PC-9 (cell line): ENCODE measurements at regions not wholly inside any gene's neighbourhood (a gene's known extent, or its start where the extent isn't known, plus 50 kb on each side); places are given as distances from the start of the nearest gene placed in this dataset.

ENCODE experiments used
- BruUV-seq: library from RNA; stranded (reverse); fragments of 400-500 nt; replicated peaks from 2 replicates; lab custom pipeline; 2021; lab: Mats Ljungman, UMichigan
- CTCF ChIA-PET: fragments of 300-600 bp; sonication (Branson Sonifier 250); formaldehyde crosslinking; loops from one replicate; lab custom pipeline; 2022; ENCODE audit warnings: antibody characterized with exemption; lab: Charles Lee
- POLR2A ChIA-PET: fragments of 300-600 bp; sonication (Branson Sonifier 250); formaldehyde crosslinking; loops from one replicate; lab custom pipeline; 2022; ENCODE audit warnings: antibody characterized with exemption; ENCODE audit not compliant: unreplicated experiment; lab: Charles Lee
- DNase-seq, 2 experiments: peaks; one replicate each; pipeline versions ENCODE4 v3.0.0 to v3.0.0-alpha.2; 2015 to 2022; ENCODE audit warnings: mixed read lengths in 1 of 2
- H2AFZ ChIP-seq: fragments of 200-600 bp; sonication (generic); 2 replicates; pipeline ENCODE4 v1.8.1; 2017; ENCODE audit warnings: antibody characterized with exemption
- H3F3A ChIP-seq: fragments of 200-600 bp; sonication (generic); 2 replicates; pipeline ENCODE4 v1.8.1; 2017; ENCODE audit warnings: antibody characterized with exemption, mild to moderate bottlenecking, low read depth; ENCODE audit not compliant: insufficient read depth
- H3K27ac ChIP-seq: fragments of 200-600 bp; sonication (generic); 2 replicates; pipeline ENCODE4 v1.6.1; 2016; ENCODE audit warnings: mixed run types
- H3K27me3 ChIP-seq: fragments of 200-600 bp; sonication (generic); 2 replicates; pipeline ENCODE4 v1.6.1; 2016; ENCODE audit warnings: low read depth, mixed run types; ENCODE audit not compliant: insufficient read depth
- H3K36me3 ChIP-seq: fragments of 200-600 bp; sonication (generic); 2 replicates; pipeline ENCODE4 v1.6.1; 2016; ENCODE audit warnings: low read depth, mixed run types
- H3K4me1 ChIP-seq: fragments of 200-600 bp; sonication (generic); replicated peaks from 2 replicates; pipeline ENCODE4 v1.6.1; 2016; ENCODE audit warnings: mixed run types; ENCODE audit not compliant: insufficient read depth
- H3K4me2 ChIP-seq: fragments of 200-600 bp; sonication (generic); 2 replicates; pipeline ENCODE4 v1.6.1; 2017; ENCODE audit warnings: mixed run types
- H3K4me3 ChIP-seq: fragments of 200-600 bp; sonication (generic); 2 replicates; pipeline ENCODE4 v1.6.1; 2016; ENCODE audit warnings: mixed run types
- H3K79me2 ChIP-seq: fragments of 200-600 bp; sonication (generic); 2 replicates; pipeline ENCODE4 v1.6.1; 2017; ENCODE audit warnings: low read depth, mixed run types
- H3K9me2 ChIP-seq: fragments of 200-600 bp; sonication (generic); 2 replicates; pipeline ENCODE4 v1.8.1; 2017; ENCODE audit warnings: mild to moderate bottlenecking; ENCODE audit not compliant: insufficient read depth
- H3K9me3 ChIP-seq: fragments of 200-600 bp; sonication (generic); 2 replicates; pipeline ENCODE4 v1.8.1; 2016; ENCODE audit warnings: low read depth; ENCODE audit not compliant: insufficient read depth
- H4K20me1 ChIP-seq: fragments of 200-600 bp; sonication (generic); 2 replicates; pipeline ENCODE4 v1.8.1; 2017; ENCODE audit not compliant: insufficient read depth
- CTCF ChIP-seq: fragments of 200-600 bp; sonication (generic); conservative IDR thresholded peaks from 2 replicates; pipeline ENCODE4 v1.6.1; 2017; ENCODE audit warnings: mixed run types, antibody characterized with exemption, mild to moderate bottlenecking, moderate library complexity
- EZH2 ChIP-seq: fragments of 200-600 bp; sonication (generic); IDR thresholded peaks from 2 replicates; pipeline ENCODE4 v1.8.0; 2017; ENCODE audit warnings: antibody characterized with exemption, low read depth
- intact Hi-C: fragments of 100-400 bp; cut with micrococcal nuclease; formaldehyde crosslinking; loops from one replicate; pipeline ENCODE4 v1.10.0; 2022; ENCODE audit not compliant: unreplicated experiment

- BruUV-seq, result no TSS peak
- no peak for DNase-seq
Measured at GRCh38 chr3:110533089-110533488, 538.5 kb upstream of the NECTIN3 start.

GRCh38 chr3:110542552-110543150 lies 529.0 kb upstream of the NECTIN3 start:
- Histone ChIP-seq H3K4me1 (no peaks in the 10 kb centered on the region), H3K79me2 (no peaks in the 10 kb centered on the region), H3K4me2 (no peak overlapping the region), H3K9me2 (0 out of 2 replicates have a peak, but pooled peaks cover 5% of the 10 kb centered on the region), H3K36me3 (no peaks in the 10 kb centered on the region), H3F3A (no peaks in the 10 kb centered on the region), H3K27me3 (no peaks in the 10 kb centered on the region), H3K4me3 (no peak overlapping the region), H3K9me3 (no peaks in the 10 kb centered on the region), H3K27ac (no peak overlapping the region), H2AFZ (no peak overlapping the region), H4K20me1 (no peaks in the 10 kb centered on the region)
- no peak for TF ChIP-seq EZH2
- no peak for TF ChIP-seq CTCF
- no TSS peak for BruUV-seq
- intact Hi-C loops, result no loop called here
- no peak for DNase-seq
- POLR2A ChIA-PET, result no interaction called here
- CTCF ChIA-PET, result no interaction called here

More at GRCh38 chr3:110533089-110533488, 538.5 kb upstream of the NECTIN3 start:
- Histone ChIP-seq H3F3A (no peaks in the 10 kb centered on the region), H3K27ac (no peak overlapping the region), H3K9me3 (no peaks in the 10 kb centered on the region), H3K36me3 (no peaks in the 10 kb centered on the region), H4K20me1 (no peaks in the 10 kb centered on the region), H3K4me3 (no peak overlapping the region), H3K9me2 (0 out of 2 replicates have a peak, but pooled peaks cover 5% of the 10 kb centered on the region), H3K4me2 (no peak overlapping the region), H3K79me2 (no peaks in the 10 kb centered on the region), H3K27me3 (no peaks in the 10 kb centered on the region), H2AFZ (no peak overlapping the region), H3K4me1 (no peaks in the 10 kb centered on the region)
- intact Hi-C loops, result no loop called here
- ChIA-PET POLR2A (no interaction called here), CTCF (no interaction called here)
- TF ChIP-seq EZH2, result no peak
- no peak for TF ChIP-seq CTCF

- Histone ChIP-seq H3K36me3 (no peaks in the 10 kb centered on the region), H4K20me1 (no peaks in the 10 kb centered on the region), H3K9me2 (no peaks in the 10 kb centered on the region), H3K27me3 (no peaks in the 10 kb centered on the region), H3K27ac (no peak overlapping the region), H3K9me3 (no peaks in the 10 kb centered on the region), H3F3A (no peaks in the 10 kb centered on the region), H2AFZ (no peak overlapping the region), H3K4me3 (no peak overlapping the region), H3K79me2 (no peaks in the 10 kb centered on the region), H3K4me2 (no peak overlapping the region), H3K4me1 (no peaks in the 10 kb centered on the region)
- BruUV-seq, result no TSS peak
- TF ChIP-seq EZH2, result no peak
- TF ChIP-seq CTCF, result no peak
- ChIA-PET CTCF (no interaction called here), POLR2A (no interaction called here)
- intact Hi-C loops, result no loop called here
- DNase-seq, result no peak
Measured at GRCh38 chr3:110544730-110545129, 526.9 kb upstream of the NECTIN3 start.
